ENCODE measurements at regions not wholly inside any gene's neighbourhood (a gene's known extent, or its start where the extent isn't known, plus 50 kb on each side); places are given as distances from the start of the nearest gene placed in this dataset.

DNA sequence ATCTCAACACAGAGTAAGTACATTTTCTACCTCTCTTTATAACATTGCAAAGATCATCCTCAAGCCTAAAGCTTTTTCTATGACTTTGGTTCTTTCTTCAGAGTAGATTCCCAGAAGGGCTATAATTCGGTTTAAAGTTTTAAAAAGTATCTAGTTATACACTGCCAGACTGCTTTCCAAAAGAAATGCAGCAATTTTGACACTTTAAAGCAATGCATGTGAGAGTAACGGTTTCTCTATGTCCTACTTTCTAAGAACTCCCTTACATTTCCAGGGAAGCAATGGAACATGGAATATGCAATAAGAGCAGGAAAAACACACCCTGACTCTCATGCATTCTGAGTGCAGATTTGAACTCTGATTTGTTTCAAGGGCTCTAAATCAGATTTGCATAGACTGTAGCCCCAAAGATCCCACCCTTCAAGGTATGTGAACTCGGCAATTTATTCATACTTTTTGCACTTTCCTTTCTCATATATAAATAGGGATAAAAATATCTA is 331.6 kb downstream of the HHIPL2 start:
- no peaks in the 10 kb centered on the region for H3K27me3 ChIP-seq (ENCODE audit: control insufficient read depth, low read length)
- TF ChIP-seq, protein P1, sequence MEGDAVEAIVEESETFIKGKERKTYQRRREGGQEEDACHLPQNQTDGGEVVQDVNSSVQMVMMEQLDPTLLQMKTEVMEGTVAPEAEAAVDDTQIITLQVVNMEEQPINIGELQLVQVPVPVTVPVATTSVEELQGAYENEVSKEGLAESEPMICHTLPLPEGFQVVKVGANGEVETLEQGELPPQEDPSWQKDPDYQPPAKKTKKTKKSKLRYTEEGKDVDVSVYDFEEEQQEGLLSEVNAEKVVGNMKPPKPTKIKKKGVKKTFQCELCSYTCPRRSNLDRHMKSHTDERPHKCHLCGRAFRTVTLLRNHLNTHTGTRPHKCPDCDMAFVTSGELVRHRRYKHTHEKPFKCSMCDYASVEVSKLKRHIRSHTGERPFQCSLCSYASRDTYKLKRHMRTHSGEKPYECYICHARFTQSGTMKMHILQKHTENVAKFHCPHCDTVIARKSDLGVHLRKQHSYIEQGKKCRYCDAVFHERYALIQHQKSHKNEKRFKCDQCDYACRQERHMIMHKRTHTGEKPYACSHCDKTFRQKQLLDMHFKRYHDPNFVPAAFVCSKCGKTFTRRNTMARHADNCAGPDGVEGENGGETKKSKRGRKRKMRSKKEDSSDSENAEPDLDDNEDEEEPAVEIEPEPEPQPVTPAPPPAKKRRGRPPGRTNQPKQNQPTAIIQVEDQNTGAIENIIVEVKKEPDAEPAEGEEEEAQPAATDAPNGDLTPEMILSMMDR (IDR thresholded peaks at IDR 0.05; ENCODE audit: low read depth, low read length, poor library complexity, severe bottlenecking): no peak
- TF ChIP-seq EZH2phosphoT487 (IDR thresholded peaks at IDR 0.05; ENCODE audit: borderline replicate concordance, low read length): no peak
- no peaks in the 10 kb centered on the region for H3K9me2 ChIP-seq (replicated peaks; ENCODE audit: control insufficient read depth, low read length)
- H3K4me1 ChIP-seq (ENCODE audit: control insufficient read depth, low read length): no peaks in the 10 kb centered on the region
- no peaks in the 10 kb centered on the region for H3F3A ChIP-seq (ENCODE audit: control insufficient read depth, insufficient read depth)
- H4K20me1 ChIP-seq (ENCODE audit: control insufficient read depth, insufficient read depth, low read depth, low read length): no peaks in the 10 kb centered on the region
- H3K9me3 ChIP-seq (ENCODE audit: control insufficient read depth, insufficient read depth, low read length): no peaks in the 10 kb centered on the region
- H3K27ac ChIP-seq (ENCODE audit: low read depth, low read length): no peak overlapping the region
- H3K4me2 ChIP-seq (ENCODE audit: low read length): no peak overlapping the region
- no peaks in the 10 kb centered on the region for H3K79me2 ChIP-seq (ENCODE audit: control insufficient read depth, low read length)
- H3K36me3 ChIP-seq (ENCODE audit: control insufficient read depth, low read length): no peaks in the 10 kb centered on the region
- H3K4me3 ChIP-seq (ENCODE audit: low read length): no peak overlapping the region

DNA sequence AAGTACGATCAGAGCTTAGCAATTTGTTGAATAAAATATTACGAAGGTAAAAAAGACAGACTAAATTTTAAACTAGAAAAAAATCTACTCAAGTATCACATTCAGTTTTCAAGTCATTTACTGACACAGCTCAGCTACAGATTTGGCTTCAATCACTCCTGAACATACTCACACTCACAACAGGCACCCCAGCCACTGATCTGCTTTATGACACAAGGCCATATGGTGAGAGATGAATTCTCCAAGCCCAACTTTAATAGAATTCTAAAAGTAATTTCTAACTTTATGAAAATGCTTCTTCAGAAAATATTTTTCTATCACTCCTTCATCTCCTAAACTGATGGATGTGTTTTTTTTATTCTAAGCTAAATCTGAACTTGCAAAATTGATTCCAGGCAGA is 337.1 kb downstream of the HHIPL2 start:
- Histone ChIP-seq H3K4me2 (ENCODE audit: low read length) (no peak overlapping the region), H4K20me1 (ENCODE audit: control insufficient read depth, insufficient read depth, low read depth, low read length) (no peaks in the 10 kb centered on the region), H3K27me3 (ENCODE audit: control insufficient read depth, low read length) (no peaks in the 10 kb centered on the region), H3K9me2 (replicated peaks; ENCODE audit: control insufficient read depth, low read length) (no peaks in the 10 kb centered on the region), H3K4me1 (ENCODE audit: control insufficient read depth, low read length) (no peaks in the 10 kb centered on the region), H3K36me3 (ENCODE audit: control insufficient read depth, low read length) (no peaks in the 10 kb centered on the region), H3K79me2 (ENCODE audit: control insufficient read depth, low read length) (no peaks in the 10 kb centered on the region), H3F3A (ENCODE audit: control insufficient read depth, insufficient read depth) (no peaks in the 10 kb centered on the region), H3K9me3 (ENCODE audit: control insufficient read depth, insufficient read depth, low read length) (no peaks in the 10 kb centered on the region), H3K4me3 (ENCODE audit: low read length) (no peak overlapping the region), H3K27ac (ENCODE audit: low read depth, low read length) (no peak overlapping the region)
- TF ChIP-seq EZH2phosphoT487 (IDR thresholded peaks at IDR 0.05; ENCODE audit: borderline replicate concordance, low read length): no peak
- TF ChIP-seq, protein P1 (IDR thresholded peaks at IDR 0.05; ENCODE audit: low read depth, low read length, poor library complexity, severe bottlenecking): no peak

DNA sequence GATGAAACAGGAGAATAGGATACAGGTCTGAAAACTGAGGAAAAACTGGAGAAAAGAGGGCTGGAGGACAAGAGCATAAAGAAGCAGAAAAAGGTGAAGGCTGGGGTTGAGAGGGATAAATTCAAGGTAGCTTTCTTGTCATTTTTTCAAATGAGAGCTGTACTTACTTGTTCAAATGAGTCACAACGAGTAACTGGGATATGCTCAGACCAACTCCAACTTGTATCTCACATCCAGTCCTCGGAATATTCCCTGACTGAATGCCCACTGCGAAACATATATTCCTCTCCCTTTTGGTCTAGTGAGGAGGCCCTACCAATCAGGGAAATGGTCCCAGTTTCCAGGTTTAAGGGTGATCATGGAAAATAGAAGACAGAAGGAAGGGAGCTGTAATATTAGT is 343.4 kb downstream of the HHIPL2 start:
- H3K9me2 ChIP-seq (replicated peaks; ENCODE audit: control insufficient read depth, low read length): no peaks in the 10 kb centered on the region
- H3K79me2 ChIP-seq (ENCODE audit: control insufficient read depth, low read length): no peaks in the 10 kb centered on the region
- TF ChIP-seq, protein P1 (IDR thresholded peaks at IDR 0.05; ENCODE audit: low read depth, low read length, poor library complexity, severe bottlenecking): no peak
- no peak for TF ChIP-seq EZH2phosphoT487 (IDR thresholded peaks at IDR 0.05; ENCODE audit: borderline replicate concordance, low read length)
- H3F3A ChIP-seq (ENCODE audit: control insufficient read depth, insufficient read depth): no peaks in the 10 kb centered on the region
- no peaks in the 10 kb centered on the region for H3K4me1 ChIP-seq (ENCODE audit: control insufficient read depth, low read length)
- no peak overlapping the region for H3K4me3 ChIP-seq (ENCODE audit: low read length)
- no peaks in the 10 kb centered on the region for H3K9me3 ChIP-seq (ENCODE audit: control insufficient read depth, insufficient read depth, low read length)
- no peaks in the 10 kb centered on the region for H3K36me3 ChIP-seq (ENCODE audit: control insufficient read depth, low read length)
- H3K27ac ChIP-seq (ENCODE audit: low read depth, low read length): no peak overlapping the region
- H4K20me1 ChIP-seq (ENCODE audit: control insufficient read depth, insufficient read depth, low read depth, low read length): no peaks in the 10 kb centered on the region
- H3K27me3 ChIP-seq (ENCODE audit: control insufficient read depth, low read length): no peaks in the 10 kb centered on the region
- no peak overlapping the region for H3K4me2 ChIP-seq (ENCODE audit: low read length)
